ENCODE measurements at regions not wholly inside any gene's neighbourhood (a gene's known extent, or its start where the extent isn't known, plus 50 kb on each side); places are given as distances from the start of the nearest gene placed in this dataset.
"Not testable (repeated sequence)": the region's sequence is repeated elsewhere in the genome, so short reads cannot be mapped to it uniquely, and the experiment has no call there.

DNA sequence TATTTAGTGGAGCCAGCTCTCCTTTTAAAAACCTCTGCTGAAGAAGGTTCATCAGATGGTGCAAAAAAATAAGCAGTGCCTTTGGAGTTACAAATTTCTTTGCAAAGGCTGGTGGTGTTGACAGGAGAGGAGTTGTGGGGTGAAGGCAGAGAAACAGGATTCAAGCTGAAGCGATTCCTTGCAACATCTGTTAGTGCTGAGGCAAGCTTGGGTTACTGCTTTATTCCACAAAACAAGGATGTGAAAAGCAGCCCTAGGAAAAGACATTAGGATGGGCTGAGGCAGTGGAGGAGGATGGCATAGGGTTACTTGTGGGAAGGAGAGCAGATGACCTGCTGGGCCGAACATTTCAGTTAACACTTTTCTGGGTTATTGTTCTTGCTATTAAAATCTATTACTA, 390.7 kb downstream of the DLEU7 start:
- no peak for DNase-seq (ENCODE audit: low spot score)

DNA sequence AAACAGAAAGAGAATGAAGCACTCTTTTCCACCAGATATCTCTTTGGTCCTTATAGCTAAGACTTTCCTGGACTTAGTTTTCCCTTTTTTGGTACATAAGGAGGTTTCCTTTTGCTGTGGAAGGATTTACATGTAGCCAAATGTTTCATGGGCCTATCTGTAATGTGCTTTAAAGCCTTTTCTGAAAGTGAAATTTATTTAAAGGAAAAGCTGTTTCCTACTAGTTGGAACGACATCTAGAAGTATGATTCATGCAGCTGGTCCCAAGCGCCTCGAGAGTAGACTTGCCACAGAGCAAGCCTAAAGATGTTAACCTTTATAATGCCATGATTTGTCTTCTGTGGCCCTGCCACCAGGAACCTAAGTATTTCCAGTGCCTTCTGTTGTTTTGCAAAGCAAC, 390.3 kb downstream of the DLEU7 start:
- peak; percentile 29 for DNase-seq (ENCODE audit: low spot score)

DNA sequence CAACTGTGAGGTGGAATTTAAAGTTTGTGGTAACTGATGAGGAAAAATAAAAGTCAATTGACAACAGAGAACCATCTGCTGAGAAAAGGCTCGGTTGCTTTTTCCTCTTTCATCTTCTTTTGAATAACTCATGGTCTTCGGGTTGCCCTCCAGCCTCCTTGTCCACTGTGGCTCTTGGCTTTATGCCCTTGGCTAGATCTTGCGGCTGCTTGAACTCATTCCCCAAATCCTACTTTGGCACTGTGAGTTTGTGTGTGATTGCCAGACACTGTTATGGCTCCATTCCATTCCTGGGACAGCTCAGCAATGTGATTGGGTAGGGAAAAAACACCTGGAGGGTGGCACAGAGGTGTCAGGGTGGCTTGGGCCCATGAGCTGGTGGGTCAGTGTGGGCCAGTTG, 387.4 kb downstream of the DLEU7 start:
- DNase-seq (ENCODE audit: low spot score), result no peak

DNA sequence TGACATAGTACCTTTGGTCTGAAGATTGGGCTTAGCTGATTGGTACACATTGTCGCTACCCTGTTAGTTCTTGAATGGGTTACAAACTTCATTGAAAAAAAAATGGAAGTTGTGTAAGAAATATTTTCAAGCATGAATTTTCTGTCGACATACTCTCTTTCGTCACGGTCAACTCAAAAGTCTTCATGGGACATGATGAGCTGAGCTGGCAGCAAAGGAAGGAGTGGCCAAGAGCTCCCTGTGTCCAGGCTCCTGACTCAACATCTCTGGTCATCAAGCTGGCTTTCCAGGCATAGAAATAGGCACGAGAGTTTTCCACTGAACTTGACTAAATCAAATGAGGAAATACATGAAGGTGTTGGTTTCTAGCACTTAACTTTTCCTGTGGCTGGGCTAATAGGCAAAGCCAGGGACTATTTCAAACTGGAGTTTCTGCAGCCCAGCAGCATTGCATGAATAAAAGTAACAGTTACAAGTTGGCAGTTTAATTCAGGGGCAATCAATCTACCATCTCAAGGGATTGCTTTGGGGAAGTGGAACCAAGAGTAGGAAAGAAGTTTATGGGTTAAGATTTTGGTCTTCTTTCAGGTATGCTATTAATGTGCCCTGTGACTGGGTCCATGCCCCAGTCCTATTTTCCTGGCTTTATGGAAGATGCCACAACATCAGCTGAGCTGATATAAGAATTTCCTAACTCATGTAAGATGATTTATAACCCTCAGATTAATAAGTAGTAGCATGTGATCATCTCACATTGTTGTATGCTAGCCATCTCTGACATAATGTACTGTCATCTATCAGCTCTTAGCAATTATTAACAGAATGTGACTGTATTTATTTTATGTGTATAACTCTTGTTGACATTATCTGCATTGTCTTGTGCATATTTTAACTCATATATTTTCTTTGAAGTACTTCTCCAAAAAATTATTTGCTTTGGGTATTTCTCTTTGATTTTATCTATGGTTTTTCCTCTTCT, 385.8 kb downstream of the DLEU7 start:
- no peak for DNase-seq (ENCODE audit: low spot score)

DNA sequence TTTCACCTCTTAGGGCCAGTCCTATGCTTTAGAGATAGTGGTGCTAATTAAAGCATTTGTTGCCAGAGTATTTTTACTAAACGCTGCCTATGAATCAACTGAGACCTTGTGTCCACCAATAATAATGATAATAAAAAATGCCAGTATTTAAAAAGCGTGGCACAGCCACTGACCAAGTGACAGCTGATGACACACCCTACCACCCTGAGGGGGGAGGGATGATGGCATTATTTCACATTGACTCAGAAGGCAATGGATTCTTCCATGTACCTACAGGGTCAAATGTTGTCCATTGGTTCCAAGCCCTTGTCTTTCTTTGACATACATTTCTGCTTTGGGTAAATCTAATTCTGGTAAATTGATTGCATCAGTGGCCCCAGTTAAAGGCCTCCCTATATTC, 384.4 kb downstream of the DLEU7 start:
- no peak for DNase-seq (ENCODE audit: low spot score)

DNA sequence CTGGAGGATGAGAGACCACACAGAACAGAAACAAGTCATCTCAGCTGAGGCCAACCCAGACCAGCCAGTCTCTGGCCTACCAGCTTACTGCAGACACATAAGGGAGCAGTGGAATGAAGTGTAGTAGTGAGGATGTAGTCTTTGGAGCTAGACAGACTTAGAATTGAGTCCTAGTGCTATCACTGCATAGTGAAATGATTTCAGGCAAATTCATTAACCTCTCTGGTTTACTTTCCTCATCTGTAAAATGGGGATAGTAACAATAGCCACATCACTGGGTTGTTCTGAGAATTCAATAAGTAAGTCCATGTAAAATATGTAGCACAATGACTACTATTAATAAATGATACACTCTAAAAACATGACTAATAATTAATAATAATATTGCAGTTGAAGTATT, 383.8 kb downstream of the DLEU7 start:
- DNase-seq (ENCODE audit: low spot score), result no peak

DNA sequence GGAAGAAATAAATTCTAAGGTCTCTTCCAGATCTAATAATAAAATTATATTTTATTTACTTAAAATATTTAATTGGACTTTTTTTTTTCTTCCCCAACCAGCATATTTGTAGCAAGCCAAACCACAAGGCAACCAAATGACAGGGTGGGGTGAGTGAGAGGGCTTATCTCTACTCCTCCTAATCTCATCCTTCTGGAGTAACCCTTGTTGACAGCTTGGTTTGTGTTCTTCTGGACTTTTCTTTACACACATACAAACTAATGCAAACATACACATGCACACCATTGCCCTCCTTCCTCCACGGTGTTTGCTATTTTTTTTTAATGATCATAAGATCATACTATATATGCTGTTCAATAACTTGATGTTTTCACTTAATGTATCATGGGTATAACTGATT, 383.1 kb downstream of the DLEU7 start:
- DNase-seq (ENCODE audit: low spot score), result no peak

DNA sequence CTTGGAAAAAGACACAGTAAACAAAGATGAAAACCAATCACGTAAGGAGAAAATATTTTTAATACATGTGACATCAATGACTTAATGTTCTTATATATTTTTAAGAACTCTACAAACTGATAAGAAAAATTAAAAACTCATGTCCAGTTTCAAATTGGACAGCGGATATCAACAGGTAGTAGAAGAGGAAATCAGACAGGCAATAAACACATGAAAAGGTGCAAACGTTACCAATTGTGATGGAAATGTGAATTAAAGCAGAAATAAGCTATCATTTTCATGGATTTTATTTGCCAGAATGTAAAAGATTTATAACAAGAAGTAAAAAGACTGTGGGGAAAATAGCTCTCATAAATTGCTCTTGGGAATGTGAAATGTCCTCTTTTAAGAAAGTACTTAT, 382.3 kb downstream of the DLEU7 start:
- DNase-seq (ENCODE audit: low spot score), result no peak

DNA sequence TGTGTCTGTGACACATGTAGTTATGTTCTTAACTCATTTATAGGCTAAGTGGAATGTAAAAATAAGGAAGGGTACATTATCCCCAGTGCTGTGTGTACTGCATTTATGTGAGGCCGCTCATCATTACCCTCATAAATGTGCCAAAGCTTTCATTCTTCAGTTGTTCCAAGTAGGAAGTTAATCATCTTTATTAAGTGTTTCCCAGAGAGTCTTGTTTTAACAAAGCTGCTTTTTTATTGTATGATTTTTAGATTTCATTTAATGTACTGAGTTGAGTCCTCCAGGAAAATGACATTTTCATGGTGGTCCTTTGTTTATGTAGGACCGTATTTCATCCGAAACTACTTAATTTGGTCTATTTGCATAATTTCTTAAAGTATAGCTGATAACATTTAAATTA, 379.8 kb downstream of the DLEU7 start:
- no peak for DNase-seq (ENCODE audit: low spot score)

DNA sequence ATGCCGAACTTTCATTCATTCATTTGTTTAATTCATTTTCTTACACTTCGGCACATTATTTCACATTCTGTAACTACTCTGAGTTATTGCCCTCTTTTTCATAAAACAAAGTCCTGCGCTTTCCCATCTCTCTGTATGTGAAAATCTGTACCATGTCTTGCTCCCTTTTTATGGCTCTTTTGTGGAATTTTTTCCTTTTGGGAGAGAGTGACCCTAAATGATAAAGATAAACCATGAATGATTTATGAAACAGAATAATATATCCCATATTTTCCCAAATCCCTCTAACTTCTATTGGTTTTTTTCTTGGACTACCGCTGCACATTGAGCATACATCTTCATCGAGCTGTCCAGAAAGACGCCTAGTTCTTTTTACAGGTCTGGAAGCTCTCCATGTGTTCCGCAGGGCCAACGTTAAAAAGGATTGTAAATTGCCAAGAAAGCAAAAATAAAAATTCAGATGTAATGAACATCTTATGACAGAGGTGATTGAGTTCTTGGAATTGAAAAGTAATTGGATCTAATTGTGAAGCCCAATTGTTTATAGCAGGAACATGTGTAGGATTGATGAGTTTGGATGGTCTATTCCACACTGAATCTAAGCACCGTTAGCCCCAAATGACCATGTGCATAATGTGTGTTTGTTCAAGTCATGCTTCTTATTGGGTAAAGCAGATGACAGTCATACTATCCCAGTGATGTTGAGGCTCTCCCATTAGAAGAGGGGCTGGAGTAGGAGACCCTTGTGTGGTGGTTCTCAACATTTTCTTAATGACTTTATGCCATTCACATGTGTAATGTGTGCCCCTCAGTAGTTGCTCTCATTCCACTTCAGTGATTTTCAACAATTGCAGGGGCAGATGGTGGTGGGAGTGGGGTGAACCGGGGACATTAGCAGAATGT, 378.9 kb downstream of the DLEU7 start:
- DNase-seq (ENCODE audit: low spot score), result no peak

DNA sequence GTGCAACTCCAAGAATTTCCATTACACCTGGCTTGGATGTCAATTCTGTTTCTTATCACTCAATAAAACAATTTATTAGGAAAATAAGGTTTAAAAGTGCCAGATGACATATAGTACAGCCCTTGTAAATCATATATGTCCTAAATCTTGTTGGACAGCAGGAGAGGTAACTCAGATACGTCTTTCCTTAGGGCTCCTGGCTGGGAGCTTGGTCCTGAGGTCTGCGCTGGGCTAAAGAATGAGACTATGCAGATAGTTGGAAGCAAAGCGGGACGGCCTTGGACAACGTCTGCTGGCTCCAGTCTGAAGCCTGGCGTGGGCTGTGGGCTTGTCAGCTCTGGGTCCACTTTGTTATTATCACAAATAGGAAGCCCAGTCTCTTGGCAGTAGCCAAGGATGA, 377.0 kb downstream of the DLEU7 start:
- no peak for DNase-seq (ENCODE audit: low spot score)

DNA sequence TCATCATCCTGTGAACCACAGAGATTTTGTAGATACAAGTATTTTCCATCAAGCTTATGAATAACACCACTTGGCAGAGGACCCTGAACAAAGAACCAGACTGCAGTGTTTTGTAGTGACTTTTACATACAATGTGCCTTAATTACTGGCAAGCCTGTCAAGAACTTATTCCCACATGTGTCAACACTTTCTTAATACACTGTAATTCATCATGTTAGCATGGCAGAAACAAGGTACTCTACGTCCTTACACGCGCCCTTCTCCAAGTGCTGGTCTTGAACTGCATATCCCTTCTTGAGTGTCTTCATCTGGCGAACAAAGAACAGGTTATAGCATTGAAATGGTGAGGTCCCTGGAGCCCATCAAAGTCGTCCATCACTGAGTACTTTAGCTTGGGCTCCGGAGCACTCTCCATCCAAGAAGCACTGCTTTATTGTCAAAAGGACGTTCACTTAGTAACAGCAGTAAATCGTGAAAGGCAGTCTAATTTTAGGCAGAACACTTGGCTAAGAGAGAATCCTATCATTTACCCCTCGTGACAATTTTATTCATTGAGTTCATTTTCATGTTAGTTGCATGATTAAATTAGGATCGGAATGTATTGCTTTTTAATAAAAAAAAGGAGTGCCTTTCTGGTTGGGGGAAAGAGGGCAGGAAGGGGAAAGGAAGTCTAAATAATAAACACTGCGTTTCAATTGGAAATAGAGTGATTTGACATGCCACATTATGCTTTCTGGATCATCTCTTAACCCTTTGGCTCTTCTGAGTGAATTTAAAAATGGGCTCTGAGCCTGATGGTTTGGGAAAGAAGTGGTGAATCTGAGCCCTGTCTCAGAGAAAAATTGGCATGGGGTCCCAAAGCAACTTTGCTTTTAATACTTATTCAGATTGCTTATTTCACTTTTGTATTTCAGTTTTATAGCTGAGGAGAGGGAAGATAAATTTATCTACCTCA, 376.1 kb downstream of the DLEU7 start:
- DNase-seq (ENCODE audit: low spot score), result no peak

DNA sequence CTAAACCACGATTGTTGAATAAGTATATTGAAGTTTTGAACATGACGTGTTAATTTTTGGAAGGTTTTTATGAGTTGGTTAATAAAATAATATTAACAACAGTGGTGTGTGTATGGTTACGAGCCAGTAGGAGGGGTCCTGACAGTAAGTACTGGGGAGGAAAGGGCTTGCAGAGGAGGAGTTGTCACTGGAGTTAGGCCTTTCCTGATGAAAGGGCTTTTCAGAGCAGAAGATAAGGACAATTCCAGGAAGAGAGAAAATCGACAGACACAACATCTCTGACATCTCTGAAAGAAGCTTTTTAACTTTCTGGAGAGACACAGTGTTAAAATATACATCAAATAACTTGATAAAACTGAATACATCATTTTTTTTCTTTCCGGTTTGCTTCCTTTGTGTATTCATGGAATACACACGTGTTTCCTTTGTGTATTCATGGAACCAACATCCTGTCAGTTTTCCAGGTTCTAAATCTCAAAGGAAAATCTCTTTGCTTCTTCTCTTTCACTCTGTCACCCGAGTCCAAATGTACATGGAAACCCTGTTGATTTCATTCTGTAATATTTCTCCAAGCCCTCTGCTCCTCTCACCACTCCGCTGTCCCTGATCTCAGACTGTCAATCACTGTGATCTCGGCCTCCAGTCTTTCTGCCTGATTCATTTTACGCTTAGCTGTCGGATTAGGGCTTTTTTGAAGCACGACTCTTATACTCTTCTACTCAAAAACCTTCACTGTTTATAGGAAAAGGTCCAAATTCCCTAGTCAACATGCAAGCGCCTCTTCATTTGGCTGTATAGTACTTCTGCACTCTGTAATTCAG, 374.4 kb downstream of the DLEU7 start:
- no peak for DNase-seq (ENCODE audit: low spot score)

DNA sequence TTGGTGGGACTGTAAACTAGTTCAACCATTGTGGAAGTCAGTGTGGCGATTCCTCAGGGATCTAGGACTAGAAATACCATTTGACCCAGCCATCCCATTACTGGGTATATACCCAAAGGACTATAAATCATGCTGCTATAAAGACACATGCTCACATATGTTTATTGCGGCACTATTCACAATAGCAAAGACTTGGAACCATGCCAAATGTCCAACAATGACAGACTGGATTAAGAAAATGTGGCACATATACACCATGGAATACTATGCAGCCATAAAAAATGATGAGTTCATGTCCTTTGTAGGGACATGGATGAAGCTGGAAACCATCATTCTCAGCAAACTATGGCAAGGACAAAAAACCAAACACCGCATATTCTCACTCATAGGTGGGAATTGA, 370.4 kb downstream of the DLEU7 start:
- DNase-seq (ENCODE audit: low spot score), result not testable (repeated sequence)

DNA sequence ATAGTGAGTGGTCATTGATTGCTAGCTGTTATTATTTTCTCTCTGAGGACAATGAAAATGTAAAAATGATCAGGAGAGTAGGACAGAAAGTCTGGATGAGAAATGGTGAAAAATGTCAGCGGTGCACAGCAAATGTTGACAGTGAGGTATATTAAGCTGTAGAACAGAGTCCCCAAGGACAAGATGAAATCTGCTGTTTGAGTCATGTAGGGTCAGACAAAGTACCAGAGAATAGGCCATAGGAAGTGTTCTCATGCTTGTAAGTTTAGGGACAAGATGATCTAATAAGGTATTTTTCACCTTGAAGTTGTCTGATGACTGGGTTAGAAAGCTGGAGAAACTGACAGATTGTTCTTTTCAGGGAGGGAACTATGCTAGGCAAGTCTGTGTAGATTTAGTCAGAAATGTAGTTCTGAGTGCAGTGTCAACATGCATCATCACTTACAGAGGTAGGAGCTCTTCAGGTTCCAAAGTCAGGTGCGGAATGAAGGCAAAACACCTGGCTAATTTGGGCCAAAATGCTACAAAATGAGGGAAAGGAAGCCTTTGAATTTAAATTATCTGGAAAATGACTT, 369.3 kb downstream of the DLEU7 start:
- no peak for DNase-seq (ENCODE audit: low spot score)

DNA sequence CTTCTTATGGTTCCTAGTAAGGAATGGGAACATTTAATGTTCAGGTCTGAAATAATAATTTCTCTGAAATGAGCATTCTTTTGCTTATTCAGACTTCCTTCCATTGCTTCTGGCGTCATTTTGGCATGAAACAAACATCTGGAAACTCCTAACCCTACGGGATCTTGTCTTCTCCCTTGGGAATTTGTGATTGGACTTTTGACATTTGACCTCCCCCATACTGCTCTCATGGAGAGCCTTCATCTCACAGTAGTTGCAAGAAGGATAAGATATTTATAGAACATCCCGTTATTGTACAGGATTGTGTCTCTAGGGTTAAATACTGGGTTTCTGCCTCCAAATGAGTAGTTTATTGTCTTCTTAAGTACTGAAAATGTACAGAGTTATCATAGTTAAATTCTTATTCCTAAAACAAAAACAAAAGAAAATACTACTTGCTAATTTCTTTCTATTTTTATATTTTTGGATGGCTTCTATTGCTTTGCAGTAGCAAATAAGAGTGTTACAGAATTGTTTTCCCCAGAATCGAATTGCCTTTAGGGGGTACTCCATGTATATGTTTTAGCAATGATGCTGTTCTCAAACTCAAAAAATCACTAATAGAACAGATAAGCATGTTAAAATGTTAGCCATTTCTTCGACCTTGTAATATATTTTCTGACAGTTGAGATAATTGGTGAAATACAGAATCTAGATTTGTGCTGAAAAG, 366.8 kb downstream of the DLEU7 start:
- no peak for DNase-seq (ENCODE audit: low spot score)

DNA sequence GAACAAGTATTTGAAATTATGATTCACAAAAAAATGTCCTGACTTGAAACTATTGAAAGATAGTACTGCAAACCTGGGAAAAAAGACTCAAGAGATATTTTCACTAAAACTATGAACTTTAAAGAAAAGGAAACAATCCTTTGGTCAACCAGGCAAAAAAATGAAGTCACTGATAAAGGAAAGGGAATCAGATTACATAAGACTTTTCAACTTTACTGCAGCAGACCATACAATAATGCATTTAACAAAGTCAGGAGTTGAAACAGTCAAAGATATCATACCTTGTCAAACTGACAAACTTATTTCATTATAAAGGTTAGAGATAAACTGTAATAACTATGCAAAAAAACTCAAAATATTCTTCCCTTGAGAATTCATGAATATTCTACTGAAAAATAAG, 361.6 kb downstream of the DLEU7 start:
- no peak for DNase-seq (ENCODE audit: low spot score)

DNA sequence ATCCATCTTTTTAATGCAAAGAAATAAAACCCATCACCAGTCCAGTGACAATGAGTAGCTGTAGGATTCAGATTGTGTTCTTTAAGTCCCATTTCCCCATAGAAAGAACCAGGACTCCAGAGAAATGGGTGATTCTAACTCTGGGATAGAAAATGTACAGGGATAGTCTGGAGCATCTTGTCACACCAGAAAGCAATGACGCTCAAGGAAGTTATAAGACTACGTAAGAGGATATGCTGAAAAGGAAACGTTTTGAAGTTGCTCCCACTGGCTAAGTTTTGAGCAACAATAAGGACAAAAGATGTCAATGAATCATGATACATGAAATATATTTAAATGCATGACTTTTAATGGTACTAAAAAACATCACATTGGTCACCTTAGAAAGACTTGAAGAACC, 360.1 kb downstream of the DLEU7 start:
- no peak for DNase-seq (ENCODE audit: low spot score)

DNA sequence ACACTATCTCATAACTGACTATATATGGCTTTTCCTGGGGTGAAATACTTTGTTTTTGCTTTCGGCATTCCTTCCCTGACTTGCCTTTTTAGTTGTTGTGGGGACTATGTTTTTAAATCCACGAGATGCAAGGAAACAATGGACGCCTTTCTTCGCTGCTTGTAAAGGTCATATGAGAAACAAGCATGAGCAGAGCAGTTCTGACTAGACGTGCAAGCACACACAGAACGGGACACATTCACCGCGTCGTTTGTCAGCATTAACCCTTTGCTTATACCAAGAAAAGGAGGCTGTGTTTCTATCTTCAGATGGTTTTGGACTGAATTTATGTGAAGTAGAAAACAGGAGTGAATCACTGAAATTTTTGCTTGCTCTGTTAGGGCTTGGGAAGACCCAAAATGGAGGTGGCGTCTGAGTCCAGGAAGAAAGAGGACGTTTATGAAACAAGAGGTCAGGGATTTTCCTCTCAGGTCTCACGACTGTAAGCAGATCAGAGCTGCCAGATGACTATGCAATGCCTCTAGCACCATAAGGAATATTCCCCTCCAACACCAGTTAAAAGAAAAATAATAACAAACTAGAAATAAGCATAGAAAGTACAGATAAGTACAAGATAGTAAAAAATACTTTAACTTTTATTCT, 358.9 kb downstream of the DLEU7 start:
- DNase-seq (ENCODE audit: low spot score), result no peak
